Suprapubic skin (tissue), 4 donors: ENCODE measurements at regions not wholly inside any gene's neighbourhood (a gene's known extent, or its start where the extent isn't known, plus 50 kb on each side); places are given as distances from the start of the nearest gene placed in this dataset.
A peak's percentile ranks its signal among the peaks of the same experiment; 100 is the strongest.
"Not testable (repeated sequence)": the region's sequence is repeated elsewhere in the genome, so short reads cannot be mapped to it uniquely, and the experiment has no call there.

ENCODE experiments used
- DNase-seq, 2 donors: peaks; one replicate each; pipeline ENCODE4 v3.0.0-alpha.2; 2019; ENCODE audit warnings: low spot score in 2 of 2
- H3K27ac ChIP-seq: fragments of 200-600 bp; sonication (generic); one replicate; pipeline ENCODE4 v1.5.1; 2019
- H3K27me3 ChIP-seq: fragments of 200-600 bp; sonication (generic); one replicate; pipeline ENCODE4 v1.5.1; 2019
- H3K36me3 ChIP-seq: fragments of 200-600 bp; sonication (generic); one replicate; pipeline ENCODE4 v1.5.1; 2019
- H3K4me1 ChIP-seq: fragments of 200-600 bp; sonication (generic); one replicate; pipeline ENCODE4 v1.5.1; 2019
- H3K4me3 ChIP-seq: fragments of 200-600 bp; sonication (generic); one replicate; pipeline ENCODE4 v1.5.1; 2019; ENCODE audit warnings: mild to moderate bottlenecking
- H3K9me3 ChIP-seq: fragments of 200-600 bp; sonication (generic); one replicate; pipeline ENCODE4 v1.5.1; 2019
- EP300 ChIP-seq: sonication (generic); formaldehyde crosslinking; IDR thresholded peaks from one replicate; pipeline ENCODE4 v1.6.1; 2017; ENCODE audit warnings: antibody characterized with exemption
- POLR2A ChIP-seq, 2 donors: fragments of 450-650 bp; IDR thresholded peaks; one replicate each; pipeline ENCODE4 v1.6.1; 2017; ENCODE audit warnings: antibody characterized with exemption in 2 of 2, mild to moderate bottlenecking in 2 of 2, moderate library complexity in 2 of 2
- POLR2AphosphoS5 ChIP-seq, 3 donors: sonication (generic); formaldehyde crosslinking; IDR thresholded peaks; one replicate each; pipeline ENCODE4 v1.6.1; 2017; ENCODE audit warnings: antibody characterized with exemption in 3 of 3
- WGBS: methylation state at CpG from one replicate; pipeline ENCODE4 v1.1.5; 2018; 5-methylcytosine and 5-hydroxymethylcytosine counted together
- TF ChIP-seq, protein P1 (sequence below), 2 donors: fragments of 200-600 bp in 1 of 2; fragments of 450-650 bp in 1 of 2; sonication (generic) in 1 of 2; IDR thresholded peaks; one replicate each; pipeline ENCODE4 v1.5.1; 2016 to 2019; ENCODE audit warnings: antibody characterized with exemption in 2 of 2, mild to moderate bottlenecking in 1 of 2, moderate library complexity in 1 of 2

DNA sequence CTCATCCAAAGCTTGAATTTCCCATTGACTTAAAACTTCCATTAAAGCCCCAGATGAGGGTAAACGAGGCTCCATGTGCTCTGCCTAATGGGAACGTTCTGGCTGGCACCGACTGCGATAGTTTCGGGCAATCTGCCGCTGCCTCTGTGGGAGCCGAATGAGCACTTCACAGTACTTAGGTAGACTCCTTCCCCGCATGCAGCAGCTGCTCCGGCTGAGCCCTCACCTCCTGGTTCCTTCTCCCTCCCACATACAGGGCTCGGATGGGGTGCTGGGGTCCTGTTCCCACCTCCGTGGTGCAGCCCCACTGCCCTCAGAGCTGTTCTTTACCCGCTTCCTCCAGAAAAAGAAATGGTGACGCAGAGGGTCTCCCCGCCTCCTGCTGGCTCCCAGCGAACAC, 476.5 kb upstream of the SALL3 start:
- DNase-seq = no peak
- Histone ChIP-seq H3K4me3 (no peak overlapping the region), H3K9me3 (no peaks in the 10 kb centered on the region), H3K36me3 (no peaks in the 10 kb centered on the region), H3K27me3 (peaks cover 3% of the 10 kb centered on the region), H3K4me1 (no peaks in the 10 kb centered on the region), H3K27ac (no peak overlapping the region)
- TF ChIP-seq POLR2A (IDR thresholded peaks at IDR 0.05) = no peak
- TF ChIP-seq EP300 = no peak
- TF ChIP-seq, protein P1, sequence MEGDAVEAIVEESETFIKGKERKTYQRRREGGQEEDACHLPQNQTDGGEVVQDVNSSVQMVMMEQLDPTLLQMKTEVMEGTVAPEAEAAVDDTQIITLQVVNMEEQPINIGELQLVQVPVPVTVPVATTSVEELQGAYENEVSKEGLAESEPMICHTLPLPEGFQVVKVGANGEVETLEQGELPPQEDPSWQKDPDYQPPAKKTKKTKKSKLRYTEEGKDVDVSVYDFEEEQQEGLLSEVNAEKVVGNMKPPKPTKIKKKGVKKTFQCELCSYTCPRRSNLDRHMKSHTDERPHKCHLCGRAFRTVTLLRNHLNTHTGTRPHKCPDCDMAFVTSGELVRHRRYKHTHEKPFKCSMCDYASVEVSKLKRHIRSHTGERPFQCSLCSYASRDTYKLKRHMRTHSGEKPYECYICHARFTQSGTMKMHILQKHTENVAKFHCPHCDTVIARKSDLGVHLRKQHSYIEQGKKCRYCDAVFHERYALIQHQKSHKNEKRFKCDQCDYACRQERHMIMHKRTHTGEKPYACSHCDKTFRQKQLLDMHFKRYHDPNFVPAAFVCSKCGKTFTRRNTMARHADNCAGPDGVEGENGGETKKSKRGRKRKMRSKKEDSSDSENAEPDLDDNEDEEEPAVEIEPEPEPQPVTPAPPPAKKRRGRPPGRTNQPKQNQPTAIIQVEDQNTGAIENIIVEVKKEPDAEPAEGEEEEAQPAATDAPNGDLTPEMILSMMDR (IDR thresholded peaks at IDR 0.05) = no peak
- no peak for TF ChIP-seq POLR2AphosphoS5 (IDR thresholded peaks at IDR 0.05)
- WGBS = 94% methylated on average over 15 of the region's 15 CpGs

DNA sequence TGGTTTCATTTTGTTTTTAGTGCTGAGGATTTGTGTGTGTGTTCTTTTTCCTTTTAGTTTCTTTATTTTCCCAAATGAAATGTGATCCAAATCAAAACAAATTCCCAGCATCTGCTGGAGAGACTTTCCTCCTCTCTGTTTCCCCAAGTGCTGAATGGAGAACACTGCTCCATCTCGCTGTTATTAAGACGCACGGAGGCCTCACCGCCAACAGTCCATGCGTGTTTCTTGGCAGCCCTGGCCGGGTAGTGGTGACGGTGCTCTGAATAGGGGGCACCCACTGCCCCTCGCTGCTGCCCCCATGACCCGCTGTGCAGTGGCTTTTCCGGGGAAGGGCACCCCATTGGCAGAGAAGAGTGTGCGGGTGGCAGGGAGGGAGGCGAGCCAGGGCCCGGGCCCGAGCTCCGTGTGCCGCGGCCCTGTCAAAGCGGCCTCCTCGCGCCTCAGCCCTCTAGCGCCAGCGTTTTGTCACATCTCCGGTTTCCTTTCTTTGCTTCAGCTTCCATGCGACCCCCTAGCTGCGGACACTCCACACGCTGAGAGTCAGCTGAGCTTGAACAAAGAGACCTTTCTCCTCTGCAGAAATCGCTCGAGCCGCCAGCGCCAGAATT, 473.7 kb upstream of the SALL3 start:
- no peak overlapping the region for H3K4me3 ChIP-seq
- no peak for DNase-seq
- H3K36me3 ChIP-seq = no peaks in the 10 kb centered on the region
- no peak overlapping the region for H3K27ac ChIP-seq
- no peaks in the 10 kb centered on the region for H3K4me1 ChIP-seq
- TF ChIP-seq EP300 (no peak), POLR2AphosphoS5 (IDR thresholded peaks at IDR 0.05) (no peak), POLR2A (IDR thresholded peaks at IDR 0.05) (no peak)
- TF ChIP-seq, protein P1 (IDR thresholded peaks at IDR 0.05) = no peak
- 70% methylated on average over 29 of the region's 30 CpGs for WGBS
- peaks cover 3% of the 10 kb centered on the region for H3K27me3 ChIP-seq
- no peaks in the 10 kb centered on the region for H3K9me3 ChIP-seq

DNA sequence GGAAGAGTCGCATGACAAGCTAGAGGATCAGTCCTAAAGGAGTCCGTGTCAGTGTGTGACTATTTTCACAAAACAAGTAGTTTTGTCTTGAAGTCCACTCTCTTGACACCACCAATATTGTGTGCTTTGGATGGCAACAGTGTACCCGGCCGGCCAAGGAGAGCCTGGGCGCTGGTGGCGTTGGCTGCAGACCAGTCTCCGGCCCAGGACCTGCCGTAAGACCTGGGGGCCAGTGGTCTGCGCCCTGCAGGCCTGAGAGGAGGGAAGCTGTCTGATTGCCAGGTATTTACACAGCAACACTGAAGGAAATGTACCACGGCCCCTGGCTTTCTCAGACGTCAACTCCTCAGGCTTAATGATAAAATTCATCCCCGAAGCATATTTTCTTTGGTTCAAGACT, 472.4 kb upstream of the SALL3 start:
- H3K27me3 ChIP-seq = peaks cover 6% of the 10 kb centered on the region

DNA sequence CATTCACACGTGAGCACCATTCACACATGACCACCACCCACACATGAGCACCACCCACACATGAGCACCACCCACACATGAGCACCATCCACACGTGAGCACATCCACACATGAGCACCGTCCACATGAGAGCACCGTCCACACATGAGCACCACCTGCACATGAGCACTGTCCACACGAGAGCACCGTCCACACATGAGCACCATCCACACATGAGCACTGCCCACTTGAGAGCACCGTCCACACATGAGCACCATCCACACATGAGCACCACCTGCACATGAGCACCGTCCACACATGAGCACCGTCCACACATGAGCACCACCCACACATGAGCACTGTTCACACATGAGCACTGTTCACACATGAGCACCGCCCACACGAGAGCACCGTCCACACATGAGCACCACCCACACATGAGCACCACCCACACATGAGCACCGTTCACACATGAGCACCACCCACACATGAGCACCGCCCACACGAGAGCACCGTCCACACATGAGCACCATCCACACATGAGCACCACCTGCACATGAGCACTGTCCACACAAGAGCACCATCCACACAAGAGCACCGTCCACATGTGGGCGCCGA, 471.3 kb upstream of the SALL3 start:
- not testable (repeated sequence) for H3K9me3 ChIP-seq, H3K4me3 ChIP-seq, H3K27me3 ChIP-seq, H3K4me1 ChIP-seq, H3K27ac ChIP-seq, H3K36me3 ChIP-seq
- peak in 1 of 2 donors; percentile 47 for DNase-seq
- WGBS = 91% methylated on average over 18 of the region's 19 CpGs

More for the DNA sequence above, 472.4 kb upstream of the SALL3 start:
- WGBS = 79% methylated on average over 12 of the region's 12 CpGs
- H3K27ac ChIP-seq = no peak overlapping the region
- H3K4me1 ChIP-seq = no peaks in the 10 kb centered on the region
- H3K9me3 ChIP-seq = no peaks in the 10 kb centered on the region
- TF ChIP-seq POLR2AphosphoS5 (IDR thresholded peaks at IDR 0.05) = no peak
- no peak for TF ChIP-seq EP300
- TF ChIP-seq, protein P1 (IDR thresholded peaks at IDR 0.05) = no peak
- TF ChIP-seq POLR2A (IDR thresholded peaks at IDR 0.05) = no peak
- no peak overlapping the region for H3K4me3 ChIP-seq
- H3K36me3 ChIP-seq = no peaks in the 10 kb centered on the region
- DNase-seq = no peak

DNA sequence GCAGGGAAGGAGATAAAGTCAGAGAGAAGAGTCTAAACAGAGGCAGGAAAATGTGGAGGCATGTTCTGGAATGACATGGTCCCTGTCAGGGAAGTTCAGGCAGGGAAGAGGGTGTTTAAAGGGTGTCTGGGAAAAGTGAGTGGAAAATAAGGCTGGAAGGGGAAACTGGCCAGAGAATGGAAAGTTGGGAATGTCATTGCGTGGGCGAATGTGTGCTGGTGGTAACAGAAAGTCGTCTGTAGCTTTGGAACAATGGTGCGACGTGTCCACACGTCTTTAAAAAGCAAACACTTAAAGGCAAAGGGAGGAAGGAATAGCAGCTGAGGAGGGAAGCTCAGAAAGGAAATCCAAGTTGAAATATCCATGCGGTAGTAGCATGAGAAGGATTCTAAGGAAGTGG, 469.5 kb upstream of the SALL3 start:
- Histone ChIP-seq H3K9me3 (no peaks in the 10 kb centered on the region), H3K27me3 (peaks cover 8% of the 10 kb centered on the region), H3K4me1 (no peaks in the 10 kb centered on the region), H3K4me3 (no peak overlapping the region), H3K36me3 (no peaks in the 10 kb centered on the region), H3K27ac (no peak overlapping the region)
- no peak for DNase-seq
- TF ChIP-seq EP300 = no peak
- no peak for TF ChIP-seq POLR2AphosphoS5 (IDR thresholded peaks at IDR 0.05)
- no peak for TF ChIP-seq POLR2A (IDR thresholded peaks at IDR 0.05)
- TF ChIP-seq, protein P1 (IDR thresholded peaks at IDR 0.05) = no peak
- WGBS = 26% methylated on average over 7 of the region's 7 CpGs
